Smooth muscle cell (in vitro differentiated cells): ENCODE measurements at regions not wholly inside any gene's neighbourhood (a gene's known extent, or its start where the extent isn't known, plus 50 kb on each side); places are given as distances from the start of the nearest gene placed in this dataset.

Experiments used
- DNase-seq: peaks from one replicate; lab custom pipeline; 2025; ENCODE audit not compliant: unreplicated experiment; lab: John Stamatoyannopoulos, UW
- H2AFZ ChIP-seq: fragments of 200-600 bp; sonication (generic); 2 replicates; pipeline ENCODE4 v1.6.0; 2016; ENCODE audit warnings: antibody characterized with exemption, low read depth, mild to moderate bottlenecking
- H3F3A ChIP-seq: fragments of 200-600 bp; sonication (generic); 2 replicates; pipeline ENCODE4 v1.6.0; 2017; ENCODE audit warnings: antibody characterized with exemption, low read depth
- H3K27ac ChIP-seq: fragments of 200-600 bp; sonication (generic); 2 replicates; pipeline ENCODE4 v1.5.1; 2016; ENCODE audit warnings: low read depth, mild to moderate bottlenecking
- H3K27me3 ChIP-seq: fragments of 200-600 bp; sonication (generic); 2 replicates; pipeline ENCODE4 v1.6.1; 2016; ENCODE audit warnings: low read depth, mild to moderate bottlenecking
- H3K36me3 ChIP-seq: fragments of 200-600 bp; sonication (generic); 2 replicates; pipeline ENCODE4 v1.5.1; 2016; ENCODE audit warnings: low read depth
- H3K4me1 ChIP-seq: fragments of 200-600 bp; sonication (generic); 2 replicates; pipeline ENCODE4 v1.5.1; 2016; ENCODE audit warnings: low read depth
- H3K4me2 ChIP-seq: fragments of 200-600 bp; sonication (generic); 2 replicates; pipeline ENCODE4 v1.6.0; 2016; ENCODE audit warnings: mild to moderate bottlenecking
- H3K4me3 ChIP-seq: fragments of 200-600 bp; sonication (generic); 2 replicates; pipeline ENCODE4 v1.5.1; 2016; ENCODE audit warnings: mild to moderate bottlenecking
- H3K79me2 ChIP-seq: fragments of 200-600 bp; sonication (generic); 2 replicates; pipeline ENCODE4 v1.6.0; 2016; ENCODE audit warnings: low read depth, mild to moderate bottlenecking
- H3K9ac ChIP-seq: fragments of 200-600 bp; sonication (generic); 2 replicates; pipeline ENCODE4 v1.6.0; 2016; ENCODE audit warnings: low read depth
- H3K9me3 ChIP-seq: fragments of 200-600 bp; sonication (generic); replicated peaks from 2 replicates; pipeline ENCODE4 v1.5.1; 2016; ENCODE audit warnings: low read depth
- H4K20me1 ChIP-seq: fragments of 200-600 bp; sonication (generic); 2 replicates; pipeline ENCODE4 v1.6.0; 2016; ENCODE audit warnings: low read depth
- CTCF ChIP-seq: fragments of 200-600 bp; sonication (generic); IDR thresholded peaks from 2 replicates; pipeline ENCODE4 v1.5.1; 2017; ENCODE audit warnings: borderline replicate concordance, mild to moderate bottlenecking, antibody characterized with exemption; ENCODE audit not compliant: insufficient read depth, poor library complexity, severe bottlenecking
- WGBS: methylation state at CpG from one replicate; pipeline ENCODE4 v1.1.7; 2016; ENCODE audit warnings: low lambda C conversion rate; 5-methylcytosine and 5-hydroxymethylcytosine counted together

- Histone ChIP-seq H3F3A (no peaks in the 10 kb centered on the region), H3K27me3 (peaks cover 7% of the 10 kb centered on the region), H3K4me1 (no peaks in the 10 kb centered on the region), H3K9me3 (no peaks in the 10 kb centered on the region), H3K36me3 (no peaks in the 10 kb centered on the region), H3K9ac (no peak overlapping the region), H2AFZ (no peak overlapping the region), H3K27ac (no peak overlapping the region), H4K20me1 (no peaks in the 10 kb centered on the region), H3K4me2 (no peak overlapping the region), H3K4me3 (no peak overlapping the region), H3K79me2 (no peaks in the 10 kb centered on the region)
- TF ChIP-seq CTCF: no peak
- 38% methylated on average over 1 of the region's 1 CpG for WGBS
- no peak for DNase-seq
These were observed 159.0 kb downstream of the BARHL2 start for GRCh38 chr1:90558126-90558525.

- H3K4me3 ChIP-seq: no peak overlapping the region
These were observed 159.4 kb downstream of the BARHL2 start for GRCh38 chr1:90557706-90558105.

GRCh38 chr1:90550626-90551406 lies 166.3 kb downstream of the BARHL2 start:
- Histone ChIP-seq H4K20me1 (no peaks in the 10 kb centered on the region), H3F3A (no peaks in the 10 kb centered on the region), H3K79me2 (no peaks in the 10 kb centered on the region), H2AFZ (no peak overlapping the region), H3K9ac (no peak overlapping the region), H3K36me3 (no peaks in the 10 kb centered on the region), H3K4me2 (no peak overlapping the region), H3K9me3 (no peaks in the 10 kb centered on the region), H3K27ac (no peak overlapping the region), H3K4me3 (no peak overlapping the region), H3K4me1 (no peaks in the 10 kb centered on the region), H3K27me3 (peaks cover 14% of the 10 kb centered on the region)
- WGBS: 70% methylated on average over 12 of the region's 12 CpGs
- DNase-seq: no peak
- TF ChIP-seq CTCF: no peak

More at GRCh38 chr1:90557706-90558105, 159.4 kb downstream of the BARHL2 start:
- H3K9me3 ChIP-seq: no peaks in the 10 kb centered on the region
- TF ChIP-seq CTCF: no peak
- H3K4me1 ChIP-seq: no peaks in the 10 kb centered on the region
- H3F3A ChIP-seq: no peaks in the 10 kb centered on the region
- H3K27me3 ChIP-seq: peaks cover 7% of the 10 kb centered on the region
- no peaks in the 10 kb centered on the region for H3K36me3 ChIP-seq
- no peak overlapping the region for H3K9ac ChIP-seq
- H2AFZ ChIP-seq: no peak overlapping the region
- no peak overlapping the region for H3K4me2 ChIP-seq
- no peak overlapping the region for H3K27ac ChIP-seq
- no peak for DNase-seq
- 60% methylated on average over 4 of the region's 4 CpGs for WGBS
- H3K79me2 ChIP-seq: no peaks in the 10 kb centered on the region
- no peaks in the 10 kb centered on the region for H4K20me1 ChIP-seq

- Histone ChIP-seq H3K27me3 (peaks cover 20% of the 10 kb centered on the region), H3F3A (no peaks in the 10 kb centered on the region), H3K9ac (no peak overlapping the region), H2AFZ (no peak overlapping the region), H3K36me3 (no peaks in the 10 kb centered on the region), H4K20me1 (no peaks in the 10 kb centered on the region), H3K4me3 (no peak overlapping the region), H3K4me2 (no peak overlapping the region), H3K27ac (no peak overlapping the region), H3K9me3 (no peaks in the 10 kb centered on the region), H3K79me2 (no peaks in the 10 kb centered on the region), H3K4me1 (no peaks in the 10 kb centered on the region)
- no peak for TF ChIP-seq CTCF
- 75% methylated on average over 4 of the region's 4 CpGs for WGBS
- DNase-seq: no peak
These were observed 172.7 kb downstream of the BARHL2 start for GRCh38 chr1:90544356-90544755.
